GM06990 (cell line): ENCODE measurements at regions not wholly inside any gene's neighbourhood (a gene's known extent, or its start where the extent isn't known, plus 50 kb on each side); places are given as distances from the start of the nearest gene placed in this dataset.
"Not testable (repeated sequence)": the region's sequence is repeated elsewhere in the genome, so short reads cannot be mapped to it uniquely, and the experiment has no call there.

ENCODE experiments used
- DNase-seq: peaks from one replicate; pipeline ENCODE4 v3.0.0-alpha.2; 2011; ENCODE audit not compliant: insufficient read length; ENCODE audit errors: extremely low read depth
- H3K27me3 ChIP-seq: replicated peaks from 2 replicates; pipeline ENCODE4 v1.6.0; 2011; ENCODE audit warnings: low read length; ENCODE audit not compliant: control insufficient read depth, insufficient read depth
- H3K36me3 ChIP-seq: 2 replicates; pipeline ENCODE4 v1.5.1; 2011; ENCODE audit warnings: low read length; ENCODE audit not compliant: control insufficient read depth, insufficient read depth
- H3K4me3 ChIP-seq: replicated peaks from 2 replicates; pipeline ENCODE4 v1.5.1; 2011; ENCODE audit warnings: low read depth, mild to moderate bottlenecking, control low read depth, low read length
- TF ChIP-seq, protein P1 (sequence below): IDR thresholded peaks from 2 replicates; pipeline ENCODE4 v1.5.1; 2011; ENCODE audit warnings: low read length, control low read depth, mild to moderate bottlenecking, inconsistent platforms; ENCODE audit not compliant: insufficient read depth, poor library complexity, severe bottlenecking

DNA sequence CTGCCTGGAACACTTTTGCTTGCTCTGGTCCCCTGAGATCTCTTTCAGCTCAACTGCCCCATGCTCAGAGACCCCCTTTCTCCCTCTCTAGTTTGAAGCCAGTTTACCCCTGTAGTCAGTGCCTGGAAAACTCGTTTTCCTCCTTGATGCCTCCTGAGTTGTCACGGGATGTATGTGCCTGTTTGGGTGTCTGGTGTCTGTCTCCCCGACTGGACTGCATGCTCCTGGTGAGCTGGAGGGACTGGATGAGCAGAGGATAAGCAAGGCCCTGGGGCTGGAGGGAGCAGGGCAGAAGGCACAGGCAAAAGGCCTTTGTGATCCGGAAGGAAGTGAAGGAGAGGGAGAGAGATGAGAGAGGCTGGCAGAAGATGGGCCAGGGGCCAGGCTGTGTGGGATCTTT is 120.3 kb upstream of the ZNF195 start:
- not testable (repeated sequence) for H3K27me3 ChIP-seq, H3K36me3 ChIP-seq, DNase-seq, H3K4me3 ChIP-seq

DNA sequence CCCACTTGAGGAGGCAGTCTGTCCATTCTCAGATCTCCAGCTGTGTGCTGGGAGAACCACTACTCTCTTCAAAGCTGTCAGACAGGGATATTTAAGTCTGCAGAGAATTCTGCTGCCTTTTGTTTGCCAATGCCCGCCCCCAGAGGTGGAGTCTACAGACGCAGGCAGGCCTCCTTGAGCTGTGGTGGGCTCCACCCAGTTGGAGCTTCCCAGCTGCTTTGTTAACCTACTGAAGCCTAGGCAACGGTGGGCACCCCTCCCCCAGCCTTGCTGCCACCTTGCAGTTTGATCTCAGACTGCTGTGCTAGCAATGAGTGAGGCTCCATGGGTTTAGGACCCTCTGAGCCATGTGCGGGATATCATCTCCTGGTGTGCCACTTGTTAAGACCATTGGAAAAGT is 119.4 kb upstream of the ZNF195 start:
- not testable (repeated sequence) for H3K4me3 ChIP-seq, H3K36me3 ChIP-seq, DNase-seq, H3K27me3 ChIP-seq

DNA sequence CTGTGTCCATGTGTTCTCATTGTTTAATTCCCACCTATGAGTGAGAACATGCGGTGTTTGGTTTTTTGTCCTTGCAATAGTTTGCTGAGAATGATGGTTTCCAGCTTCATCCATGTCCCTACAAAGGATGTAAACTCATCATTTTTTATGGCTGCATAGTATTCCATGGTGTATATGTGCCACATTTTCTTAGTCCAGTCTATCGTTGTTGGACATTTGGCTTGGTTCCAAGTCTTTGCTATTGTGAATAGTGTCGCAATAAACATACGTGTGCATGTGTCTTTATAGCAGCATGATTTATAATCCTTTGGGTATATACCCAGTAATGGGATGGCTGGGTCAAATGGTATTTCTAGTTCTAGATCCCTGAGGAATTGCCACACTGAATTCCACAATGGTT is 114.2 kb upstream of the ZNF195 start:
- not testable (repeated sequence) for DNase-seq, H3K36me3 ChIP-seq, H3K4me3 ChIP-seq, H3K27me3 ChIP-seq

DNA sequence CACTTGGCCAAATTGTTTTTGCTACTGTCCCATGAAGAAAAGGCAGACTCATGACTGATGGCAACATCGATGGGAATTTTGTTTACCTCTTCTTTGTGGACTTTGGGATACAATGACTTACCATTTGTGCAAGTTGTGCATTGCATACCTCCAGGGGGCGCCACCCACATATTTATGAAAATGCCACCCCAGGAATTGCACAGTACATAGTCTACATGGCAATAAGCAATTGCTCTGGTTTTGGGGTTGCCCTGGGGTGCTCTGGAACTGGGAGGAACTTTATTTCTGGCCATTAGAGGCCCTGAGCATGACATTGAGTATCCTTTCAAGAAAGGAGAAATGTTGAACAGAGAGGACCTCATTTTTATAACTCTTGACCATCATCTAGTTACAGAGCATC is 109.1 kb upstream of the ZNF195 start:
- H3K27me3 ChIP-seq, DNase-seq, H3K36me3 ChIP-seq, H3K4me3 ChIP-seq: not testable (repeated sequence)

DNA sequence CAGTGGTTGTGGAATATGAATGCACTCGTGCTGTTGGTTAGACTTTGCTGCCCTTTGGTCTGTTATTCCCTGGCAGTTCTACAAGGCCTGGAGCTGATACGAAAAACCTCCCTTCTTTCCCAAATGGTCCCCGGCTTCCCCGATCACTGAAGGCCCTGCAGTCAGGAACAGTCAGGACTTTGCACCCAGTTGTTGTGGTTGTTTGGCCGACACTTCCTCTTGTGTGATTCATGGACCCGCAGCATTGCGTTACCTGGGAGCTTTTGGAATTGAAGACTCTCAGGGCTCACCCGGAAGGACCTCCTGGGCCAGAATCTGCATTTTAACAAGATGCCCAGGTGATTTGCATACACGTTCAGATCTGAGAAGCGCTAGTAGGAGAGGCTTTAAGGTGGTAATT is 106.8 kb upstream of the ZNF195 start:
- H3K27me3 ChIP-seq, H3K36me3 ChIP-seq, H3K4me3 ChIP-seq, DNase-seq: not testable (repeated sequence)

DNA sequence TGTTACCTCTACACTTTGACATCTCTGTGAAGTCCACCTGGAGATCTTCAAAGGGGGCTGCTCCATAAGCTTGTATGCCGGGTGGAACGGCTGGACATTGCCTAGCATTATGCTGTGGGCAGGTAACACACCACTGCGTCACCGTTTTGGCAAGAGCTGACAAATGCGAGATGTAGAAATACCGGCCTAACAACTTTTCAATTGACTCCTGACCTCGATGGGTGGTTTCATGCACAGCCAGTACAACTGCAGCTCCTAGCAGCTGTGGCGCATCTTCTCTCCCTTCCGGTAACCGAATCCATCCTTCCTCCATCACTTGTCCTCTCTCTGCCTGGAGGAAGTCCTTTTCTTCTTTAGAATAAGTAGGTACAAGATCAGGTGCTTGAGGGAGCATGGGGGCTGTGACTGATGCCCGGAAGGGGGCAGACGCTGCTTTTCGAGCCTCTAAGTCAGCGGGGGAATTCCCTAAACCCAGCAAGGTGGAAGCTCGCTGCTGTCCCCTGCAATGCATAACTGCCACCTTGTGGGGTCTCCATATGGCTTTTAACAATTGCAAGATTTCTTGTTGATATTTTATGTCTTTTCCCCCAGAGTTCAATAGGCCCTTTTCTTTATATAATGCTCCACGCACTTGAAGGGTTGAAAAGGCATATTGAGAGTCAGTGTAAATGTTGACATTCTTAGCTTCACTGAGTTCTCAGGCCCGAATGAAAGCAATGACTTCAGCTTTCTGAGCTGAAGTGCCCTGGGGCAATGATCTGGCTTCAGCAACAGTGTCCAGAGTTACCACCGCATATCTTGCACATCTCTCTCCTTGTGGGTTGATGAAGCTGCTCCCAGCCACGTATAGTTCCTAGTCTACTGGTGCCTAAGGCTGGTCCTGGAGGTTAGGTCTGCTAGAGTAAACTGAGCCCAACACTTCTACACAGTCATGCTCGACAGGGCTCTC is 98.3 kb upstream of the ZNF195 start:
- DNase-seq, H3K4me3 ChIP-seq, H3K36me3 ChIP-seq, H3K27me3 ChIP-seq: not testable (repeated sequence)
- TF ChIP-seq, protein P1, sequence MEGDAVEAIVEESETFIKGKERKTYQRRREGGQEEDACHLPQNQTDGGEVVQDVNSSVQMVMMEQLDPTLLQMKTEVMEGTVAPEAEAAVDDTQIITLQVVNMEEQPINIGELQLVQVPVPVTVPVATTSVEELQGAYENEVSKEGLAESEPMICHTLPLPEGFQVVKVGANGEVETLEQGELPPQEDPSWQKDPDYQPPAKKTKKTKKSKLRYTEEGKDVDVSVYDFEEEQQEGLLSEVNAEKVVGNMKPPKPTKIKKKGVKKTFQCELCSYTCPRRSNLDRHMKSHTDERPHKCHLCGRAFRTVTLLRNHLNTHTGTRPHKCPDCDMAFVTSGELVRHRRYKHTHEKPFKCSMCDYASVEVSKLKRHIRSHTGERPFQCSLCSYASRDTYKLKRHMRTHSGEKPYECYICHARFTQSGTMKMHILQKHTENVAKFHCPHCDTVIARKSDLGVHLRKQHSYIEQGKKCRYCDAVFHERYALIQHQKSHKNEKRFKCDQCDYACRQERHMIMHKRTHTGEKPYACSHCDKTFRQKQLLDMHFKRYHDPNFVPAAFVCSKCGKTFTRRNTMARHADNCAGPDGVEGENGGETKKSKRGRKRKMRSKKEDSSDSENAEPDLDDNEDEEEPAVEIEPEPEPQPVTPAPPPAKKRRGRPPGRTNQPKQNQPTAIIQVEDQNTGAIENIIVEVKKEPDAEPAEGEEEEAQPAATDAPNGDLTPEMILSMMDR: peak; percentile 18

DNA sequence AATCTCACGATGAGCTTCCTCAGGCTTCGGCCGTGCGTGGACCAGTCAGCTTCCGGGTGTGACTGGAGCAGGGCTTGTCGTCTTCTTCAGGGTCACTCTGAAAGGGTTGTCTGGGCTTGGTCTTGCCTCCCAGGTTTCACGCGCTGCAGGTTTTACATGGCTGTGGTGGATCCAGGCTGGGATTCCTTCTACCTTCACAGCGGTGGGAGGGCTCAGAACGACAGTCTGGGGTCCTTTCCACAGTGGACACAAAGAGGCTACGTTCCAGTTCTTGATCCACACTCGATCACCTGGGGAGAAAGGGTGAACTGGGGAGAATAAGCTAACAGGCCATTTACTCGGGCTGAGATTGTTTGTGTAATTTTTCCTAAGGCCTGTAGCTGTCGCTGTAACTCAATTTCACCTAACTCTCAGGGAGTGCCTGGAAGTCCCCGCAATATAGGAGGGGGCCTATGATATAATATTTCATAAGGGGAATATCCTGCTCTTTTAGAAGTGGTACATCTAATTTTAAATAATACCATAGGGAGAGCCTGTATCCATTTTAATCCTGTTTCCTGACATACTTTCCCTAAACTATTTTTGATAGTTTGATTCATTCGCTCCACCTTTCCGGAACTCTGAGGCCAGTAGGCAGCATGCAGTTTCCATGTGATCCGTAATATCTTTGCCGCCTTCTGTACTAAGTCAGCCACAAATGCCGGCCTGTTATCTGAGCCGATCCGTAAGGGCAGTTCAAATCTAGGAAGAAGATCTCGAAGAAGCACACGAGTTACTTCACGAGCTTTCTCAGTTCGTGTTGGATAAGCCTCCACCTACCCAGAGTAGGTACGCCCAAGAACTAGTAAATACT is 97.4 kb upstream of the ZNF195 start:
- not testable (repeated sequence) for DNase-seq, H3K4me3 ChIP-seq

DNA sequence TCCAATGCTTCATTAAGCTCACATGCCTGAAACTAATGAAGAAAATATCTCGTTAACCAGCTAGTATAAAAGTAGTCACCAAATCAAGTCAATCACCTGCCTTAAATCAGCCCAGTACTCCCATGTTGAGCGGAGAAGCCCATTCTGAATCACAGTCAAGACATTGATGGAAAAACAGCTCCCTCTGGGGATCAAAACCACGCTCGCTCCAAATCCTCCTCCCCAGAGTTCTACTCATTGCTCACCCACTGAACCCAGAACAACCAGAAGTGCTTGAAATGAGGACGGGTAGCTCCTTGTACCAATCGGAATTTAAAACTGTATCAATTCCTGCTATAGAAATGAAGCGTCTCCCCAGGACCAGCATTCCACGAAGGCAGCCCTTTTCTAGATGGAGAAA is 90.0 kb upstream of the ZNF195 start:
- not testable (repeated sequence) for H3K4me3 ChIP-seq, DNase-seq, H3K27me3 ChIP-seq, H3K36me3 ChIP-seq

More for the DNA sequence above, 97.4 kb upstream of the ZNF195 start:
- TF ChIP-seq, protein P1: peak; percentile 17
- not testable (repeated sequence) for H3K36me3 ChIP-seq, H3K27me3 ChIP-seq

DNA sequence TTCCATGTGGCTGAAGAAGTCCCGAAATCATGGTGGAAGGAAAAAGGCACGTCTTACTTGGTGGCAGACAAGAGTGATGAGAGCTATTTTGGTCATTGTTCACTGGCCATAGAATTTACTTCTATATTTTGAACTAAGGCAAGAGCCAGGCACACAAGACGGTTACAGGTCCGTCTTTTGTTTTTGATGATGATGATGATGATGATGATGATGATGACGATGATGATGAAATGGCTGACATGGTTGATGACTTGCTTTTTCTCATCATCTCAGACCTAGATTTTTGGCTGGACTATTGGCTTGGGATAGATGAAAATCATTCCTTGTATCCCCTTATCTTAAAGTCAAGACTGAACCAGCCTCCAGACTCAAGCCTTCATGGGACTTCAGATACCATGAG is 88.7 kb upstream of the ZNF195 start:
- not testable (repeated sequence) for H3K27me3 ChIP-seq, DNase-seq, H3K4me3 ChIP-seq, H3K36me3 ChIP-seq

DNA sequence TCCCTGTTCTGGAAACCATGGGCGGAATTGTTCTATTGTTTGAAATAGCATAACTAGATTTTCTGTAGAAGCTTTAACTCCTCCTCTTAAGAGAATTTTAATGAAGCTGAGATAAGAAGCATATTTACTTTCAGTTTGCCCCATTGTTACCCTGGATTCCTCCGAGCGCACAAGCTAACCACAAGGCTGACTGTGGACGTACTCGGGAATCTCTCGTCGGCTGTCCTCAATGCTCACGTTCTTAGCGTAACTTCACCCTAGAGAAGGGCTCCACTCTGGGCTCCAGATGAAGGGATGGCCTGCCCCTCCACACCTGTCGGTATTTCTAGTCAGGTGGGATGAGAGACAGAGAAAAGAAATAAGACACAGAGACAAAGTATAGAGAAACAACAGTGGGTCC is 76.7 kb upstream of the ZNF195 start:
- not testable (repeated sequence) for H3K4me3 ChIP-seq, H3K27me3 ChIP-seq, H3K36me3 ChIP-seq, DNase-seq
